Transverse colon (tissue), 4 donors: ENCODE measurements at regions not wholly inside any gene's neighbourhood (a gene's known extent, or its start where the extent isn't known, plus 50 kb on each side); places are given as distances from the start of the nearest gene placed in this dataset.
"Not testable (repeated sequence)": the region's sequence is repeated elsewhere in the genome, so short reads cannot be mapped to it uniquely, and the experiment has no call there.

Experiments used
- POLR2A ChIP-seq: fragments of 450-650 bp; IDR thresholded peaks from one replicate; pipeline ENCODE4 v1.6.1; 2016; ENCODE audit warnings: antibody characterized with exemption, mild to moderate bottlenecking, moderate library complexity
- POLR2AphosphoS5 ChIP-seq, 3 donors: sonication (generic); formaldehyde crosslinking; IDR thresholded peaks; one replicate each; pipeline ENCODE4 v1.6.1; 2016; ENCODE audit warnings: antibody characterized with exemption in 3 of 3
- TF ChIP-seq, protein P1 (sequence below), 5 experiments: fragments of 200-600 bp in 3 of 5; fragments of 450-650 bp in 2 of 5; sonication (generic) in 3 of 5; IDR thresholded peaks; 1 replicate in 2 of 5; 2 replicates in 3 of 5; pipeline ENCODE4 v1.5.1; 2016 to 2017; ENCODE audit warnings: antibody characterized with exemption in 5 of 5, inconsistent platforms in 3 of 5, mild to moderate bottlenecking in 2 of 5, moderate library complexity in 1 of 5

DNA sequence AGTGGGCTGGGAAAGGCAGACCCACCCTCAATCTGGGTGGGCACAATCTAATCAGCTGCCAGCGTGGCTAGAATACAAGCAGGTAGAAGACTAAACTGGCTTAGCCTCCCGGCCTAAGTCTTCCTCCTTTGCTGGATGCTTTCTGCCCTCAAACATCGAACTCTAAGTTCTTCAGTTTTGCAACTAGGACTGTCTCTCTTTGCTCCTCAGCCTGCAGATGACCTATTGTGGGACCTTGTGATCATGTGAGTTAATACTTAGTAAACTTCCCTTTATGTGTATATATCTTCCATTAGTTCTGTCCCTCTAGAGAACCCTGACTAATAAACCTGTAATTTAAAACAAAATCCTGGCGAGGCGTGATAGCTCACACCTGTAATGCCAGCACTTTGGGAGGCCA, 51.8 kb upstream of the SLC39A8 start:
- TF ChIP-seq, protein P1, sequence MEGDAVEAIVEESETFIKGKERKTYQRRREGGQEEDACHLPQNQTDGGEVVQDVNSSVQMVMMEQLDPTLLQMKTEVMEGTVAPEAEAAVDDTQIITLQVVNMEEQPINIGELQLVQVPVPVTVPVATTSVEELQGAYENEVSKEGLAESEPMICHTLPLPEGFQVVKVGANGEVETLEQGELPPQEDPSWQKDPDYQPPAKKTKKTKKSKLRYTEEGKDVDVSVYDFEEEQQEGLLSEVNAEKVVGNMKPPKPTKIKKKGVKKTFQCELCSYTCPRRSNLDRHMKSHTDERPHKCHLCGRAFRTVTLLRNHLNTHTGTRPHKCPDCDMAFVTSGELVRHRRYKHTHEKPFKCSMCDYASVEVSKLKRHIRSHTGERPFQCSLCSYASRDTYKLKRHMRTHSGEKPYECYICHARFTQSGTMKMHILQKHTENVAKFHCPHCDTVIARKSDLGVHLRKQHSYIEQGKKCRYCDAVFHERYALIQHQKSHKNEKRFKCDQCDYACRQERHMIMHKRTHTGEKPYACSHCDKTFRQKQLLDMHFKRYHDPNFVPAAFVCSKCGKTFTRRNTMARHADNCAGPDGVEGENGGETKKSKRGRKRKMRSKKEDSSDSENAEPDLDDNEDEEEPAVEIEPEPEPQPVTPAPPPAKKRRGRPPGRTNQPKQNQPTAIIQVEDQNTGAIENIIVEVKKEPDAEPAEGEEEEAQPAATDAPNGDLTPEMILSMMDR (IDR thresholded peaks at IDR 0.05) = not testable (repeated sequence)
- TF ChIP-seq POLR2AphosphoS5 (IDR thresholded peaks at IDR 0.05); POLR2A: not testable (repeated sequence)
